ENCODE measurements at regions not wholly inside any gene's neighbourhood (a gene's known extent, or its start where the extent isn't known, plus 50 kb on each side); places are given as distances from the start of the nearest gene placed in this dataset.

GRCh38 chr7:33816106-33816505 is 89.2 kb upstream of the BMPER start:
- TF ChIP-seq, protein P1, sequence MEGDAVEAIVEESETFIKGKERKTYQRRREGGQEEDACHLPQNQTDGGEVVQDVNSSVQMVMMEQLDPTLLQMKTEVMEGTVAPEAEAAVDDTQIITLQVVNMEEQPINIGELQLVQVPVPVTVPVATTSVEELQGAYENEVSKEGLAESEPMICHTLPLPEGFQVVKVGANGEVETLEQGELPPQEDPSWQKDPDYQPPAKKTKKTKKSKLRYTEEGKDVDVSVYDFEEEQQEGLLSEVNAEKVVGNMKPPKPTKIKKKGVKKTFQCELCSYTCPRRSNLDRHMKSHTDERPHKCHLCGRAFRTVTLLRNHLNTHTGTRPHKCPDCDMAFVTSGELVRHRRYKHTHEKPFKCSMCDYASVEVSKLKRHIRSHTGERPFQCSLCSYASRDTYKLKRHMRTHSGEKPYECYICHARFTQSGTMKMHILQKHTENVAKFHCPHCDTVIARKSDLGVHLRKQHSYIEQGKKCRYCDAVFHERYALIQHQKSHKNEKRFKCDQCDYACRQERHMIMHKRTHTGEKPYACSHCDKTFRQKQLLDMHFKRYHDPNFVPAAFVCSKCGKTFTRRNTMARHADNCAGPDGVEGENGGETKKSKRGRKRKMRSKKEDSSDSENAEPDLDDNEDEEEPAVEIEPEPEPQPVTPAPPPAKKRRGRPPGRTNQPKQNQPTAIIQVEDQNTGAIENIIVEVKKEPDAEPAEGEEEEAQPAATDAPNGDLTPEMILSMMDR (IDR thresholded peaks at IDR 0.05; ENCODE audit: low read depth, low read length) = no peak
- TF ChIP-seq EZH2phosphoT487 (IDR thresholded peaks at IDR 0.05; ENCODE audit: low read depth) = no peak

Data from OCI-LY3 (cell line).